H1 (cell line): ENCODE measurements at regions not wholly inside any gene's neighbourhood (a gene's known extent, or its start where the extent isn't known, plus 50 kb on each side); places are given as distances from the start of the nearest gene placed in this dataset.

Experiments
- BACH1 ChIP-seq: IDR thresholded peaks from 2 replicates; pipeline ENCODE4 v1.6.1; 2012; ENCODE audit warnings: low read length, improper control_type of control experiment
- BRCA1 ChIP-seq: IDR thresholded peaks from 2 replicates; pipeline ENCODE4 v1.6.1; 2012; ENCODE audit warnings: low read depth, low read length, improper control_type of control experiment
- CBX8 ChIP-seq: fragments of 300-800, 300-1000 bp; sonication (generic); IDR thresholded peaks from 2 replicates; pipeline ENCODE4 v1.7.1; 2016; ENCODE audit warnings: low read depth, low read length, borderline replicate concordance
- GTF2F1 ChIP-seq: IDR thresholded peaks from 2 replicates; pipeline ENCODE4 v1.6.1; 2012; ENCODE audit warnings: low read depth, low read length, improper control_type of control experiment, borderline replicate concordance
- HDAC6 ChIP-seq: IDR thresholded peaks from one replicate; pipeline ENCODE4 v1.7.1; 2012; ENCODE audit warnings: low read depth, mild to moderate bottlenecking, inconsistent platforms, low read length, moderate library complexity
- KDM5A ChIP-seq: fragments of 200-600 bp; IDR thresholded peaks from 2 replicates; pipeline ENCODE4 v1.7.1; 2012; ENCODE audit warnings: mild to moderate bottlenecking, low read length, inconsistent platforms, mixed read lengths
- RBBP5 ChIP-seq: IDR thresholded peaks from 2 replicates; pipeline ENCODE4 v1.7.1; 2012; ENCODE audit warnings: low read depth, mild to moderate bottlenecking, inconsistent platforms, low read length, moderate library complexity, borderline replicate concordance
- RNF2 ChIP-seq: fragments of 200-900, 300-1000 bp; sonication (generic); IDR thresholded peaks from 2 replicates; pipeline ENCODE4 v1.7.1; 2016; ENCODE audit warnings: borderline replicate concordance, low read depth, mild to moderate bottlenecking, antibody characterized with exemption, low read length; ENCODE audit not compliant: poor library complexity, severe bottlenecking; ENCODE audit errors: missing control alignments
- RXRA ChIP-seq: IDR thresholded peaks from 2 replicates; pipeline ENCODE4 v1.6.1; 2011; ENCODE audit warnings: low read depth, mild to moderate bottlenecking, low read length, moderate library complexity; ENCODE audit not compliant: insufficient read depth
- SP2 ChIP-seq: IDR thresholded peaks from 2 replicates; pipeline ENCODE4 v1.6.1; 2012; ENCODE audit warnings: mild to moderate bottlenecking, low read length, inconsistent platforms
- TEAD4 ChIP-seq: IDR thresholded peaks from 2 replicates; pipeline ENCODE4 v1.6.1; 2012; ENCODE audit warnings: low read depth, low read length, inconsistent platforms, mixed read lengths
- YY1 ChIP-seq: IDR thresholded peaks from 2 replicates; pipeline ENCODE4 v1.6.1; 2011; ENCODE audit warnings: low read depth, mild to moderate bottlenecking, low read length
- TF ChIP-seq, protein P1 (sequence below): fragments of 300-600 bp; sonication (generic); IDR thresholded peaks from 2 replicates; pipeline ENCODE4 v1.7.1; 2012; ENCODE audit warnings: low read length, moderate library complexity, mild to moderate bottlenecking, inconsistent platforms; ENCODE audit not compliant: insufficient replicate concordance

DNA sequence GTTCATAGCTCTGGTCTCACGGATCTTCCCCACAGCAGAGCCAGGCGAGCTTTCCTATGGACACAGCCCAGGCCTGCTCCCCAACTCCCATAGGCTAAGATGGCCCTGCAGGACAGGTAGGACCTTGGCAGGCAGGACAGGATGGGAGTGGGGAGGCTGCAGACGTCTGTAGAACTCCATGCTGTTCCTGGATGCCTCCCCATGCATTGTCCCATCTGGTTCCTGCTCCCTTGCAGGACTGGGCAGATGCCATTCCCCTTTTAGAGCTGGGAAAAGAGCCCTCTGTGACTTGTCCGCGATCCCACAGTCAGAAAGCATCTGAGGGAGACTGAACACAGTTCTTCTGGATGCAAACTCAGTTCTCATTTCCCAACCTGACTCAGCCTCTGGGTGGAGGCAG lies 71.9 kb upstream of the ATP5PO start (continued):
- TF ChIP-seq, protein P1, sequence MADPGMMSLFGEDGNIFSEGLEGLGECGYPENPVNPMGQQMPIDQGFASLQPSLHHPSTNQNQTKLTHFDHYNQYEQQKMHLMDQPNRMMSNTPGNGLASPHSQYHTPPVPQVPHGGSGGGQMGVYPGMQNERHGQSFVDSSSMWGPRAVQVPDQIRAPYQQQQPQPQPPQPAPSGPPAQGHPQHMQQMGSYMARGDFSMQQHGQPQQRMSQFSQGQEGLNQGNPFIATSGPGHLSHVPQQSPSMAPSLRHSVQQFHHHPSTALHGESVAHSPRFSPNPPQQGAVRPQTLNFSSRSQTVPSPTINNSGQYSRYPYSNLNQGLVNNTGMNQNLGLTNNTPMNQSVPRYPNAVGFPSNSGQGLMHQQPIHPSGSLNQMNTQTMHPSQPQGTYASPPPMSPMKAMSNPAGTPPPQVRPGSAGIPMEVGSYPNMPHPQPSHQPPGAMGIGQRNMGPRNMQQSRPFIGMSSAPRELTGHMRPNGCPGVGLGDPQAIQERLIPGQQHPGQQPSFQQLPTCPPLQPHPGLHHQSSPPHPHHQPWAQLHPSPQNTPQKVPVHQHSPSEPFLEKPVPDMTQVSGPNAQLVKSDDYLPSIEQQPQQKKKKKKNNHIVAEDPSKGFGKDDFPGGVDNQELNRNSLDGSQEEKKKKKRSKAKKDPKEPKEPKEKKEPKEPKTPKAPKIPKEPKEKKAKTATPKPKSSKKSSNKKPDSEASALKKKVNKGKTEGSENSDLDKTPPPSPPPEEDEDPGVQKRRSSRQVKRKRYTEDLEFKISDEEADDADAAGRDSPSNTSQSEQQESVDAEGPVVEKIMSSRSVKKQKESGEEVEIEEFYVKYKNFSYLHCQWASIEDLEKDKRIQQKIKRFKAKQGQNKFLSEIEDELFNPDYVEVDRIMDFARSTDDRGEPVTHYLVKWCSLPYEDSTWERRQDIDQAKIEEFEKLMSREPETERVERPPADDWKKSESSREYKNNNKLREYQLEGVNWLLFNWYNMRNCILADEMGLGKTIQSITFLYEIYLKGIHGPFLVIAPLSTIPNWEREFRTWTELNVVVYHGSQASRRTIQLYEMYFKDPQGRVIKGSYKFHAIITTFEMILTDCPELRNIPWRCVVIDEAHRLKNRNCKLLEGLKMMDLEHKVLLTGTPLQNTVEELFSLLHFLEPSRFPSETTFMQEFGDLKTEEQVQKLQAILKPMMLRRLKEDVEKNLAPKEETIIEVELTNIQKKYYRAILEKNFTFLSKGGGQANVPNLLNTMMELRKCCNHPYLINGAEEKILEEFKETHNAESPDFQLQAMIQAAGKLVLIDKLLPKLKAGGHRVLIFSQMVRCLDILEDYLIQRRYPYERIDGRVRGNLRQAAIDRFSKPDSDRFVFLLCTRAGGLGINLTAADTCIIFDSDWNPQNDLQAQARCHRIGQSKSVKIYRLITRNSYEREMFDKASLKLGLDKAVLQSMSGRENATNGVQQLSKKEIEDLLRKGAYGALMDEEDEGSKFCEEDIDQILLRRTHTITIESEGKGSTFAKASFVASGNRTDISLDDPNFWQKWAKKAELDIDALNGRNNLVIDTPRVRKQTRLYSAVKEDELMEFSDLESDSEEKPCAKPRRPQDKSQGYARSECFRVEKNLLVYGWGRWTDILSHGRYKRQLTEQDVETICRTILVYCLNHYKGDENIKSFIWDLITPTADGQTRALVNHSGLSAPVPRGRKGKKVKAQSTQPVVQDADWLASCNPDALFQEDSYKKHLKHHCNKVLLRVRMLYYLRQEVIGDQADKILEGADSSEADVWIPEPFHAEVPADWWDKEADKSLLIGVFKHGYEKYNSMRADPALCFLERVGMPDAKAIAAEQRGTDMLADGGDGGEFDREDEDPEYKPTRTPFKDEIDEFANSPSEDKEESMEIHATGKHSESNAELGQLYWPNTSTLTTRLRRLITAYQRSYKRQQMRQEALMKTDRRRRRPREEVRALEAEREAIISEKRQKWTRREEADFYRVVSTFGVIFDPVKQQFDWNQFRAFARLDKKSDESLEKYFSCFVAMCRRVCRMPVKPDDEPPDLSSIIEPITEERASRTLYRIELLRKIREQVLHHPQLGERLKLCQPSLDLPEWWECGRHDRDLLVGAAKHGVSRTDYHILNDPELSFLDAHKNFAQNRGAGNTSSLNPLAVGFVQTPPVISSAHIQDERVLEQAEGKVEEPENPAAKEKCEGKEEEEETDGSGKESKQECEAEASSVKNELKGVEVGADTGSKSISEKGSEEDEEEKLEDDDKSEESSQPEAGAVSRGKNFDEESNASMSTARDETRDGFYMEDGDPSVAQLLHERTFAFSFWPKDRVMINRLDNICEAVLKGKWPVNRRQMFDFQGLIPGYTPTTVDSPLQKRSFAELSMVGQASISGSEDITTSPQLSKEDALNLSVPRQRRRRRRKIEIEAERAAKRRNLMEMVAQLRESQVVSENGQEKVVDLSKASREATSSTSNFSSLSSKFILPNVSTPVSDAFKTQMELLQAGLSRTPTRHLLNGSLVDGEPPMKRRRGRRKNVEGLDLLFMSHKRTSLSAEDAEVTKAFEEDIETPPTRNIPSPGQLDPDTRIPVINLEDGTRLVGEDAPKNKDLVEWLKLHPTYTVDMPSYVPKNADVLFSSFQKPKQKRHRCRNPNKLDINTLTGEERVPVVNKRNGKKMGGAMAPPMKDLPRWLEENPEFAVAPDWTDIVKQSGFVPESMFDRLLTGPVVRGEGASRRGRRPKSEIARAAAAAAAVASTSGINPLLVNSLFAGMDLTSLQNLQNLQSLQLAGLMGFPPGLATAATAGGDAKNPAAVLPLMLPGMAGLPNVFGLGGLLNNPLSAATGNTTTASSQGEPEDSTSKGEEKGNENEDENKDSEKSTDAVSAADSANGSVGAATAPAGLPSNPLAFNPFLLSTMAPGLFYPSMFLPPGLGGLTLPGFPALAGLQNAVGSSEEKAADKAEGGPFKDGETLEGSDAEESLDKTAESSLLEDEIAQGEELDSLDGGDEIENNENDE = no peak
- TF ChIP-seq BACH1 (no peak), CBX8 (no peak), RBBP5 (no peak), HDAC6 (no peak), BRCA1 (no peak), RXRA (no peak), SP2 (no peak), KDM5A (no peak), GTF2F1 (no peak), TEAD4 (no peak), YY1 (no peak), RNF2 (no peak)
